ENCODE measurements at regions not wholly inside any gene's neighbourhood (a gene's known extent, or its start where the extent isn't known, plus 50 kb on each side); places are given as distances from the start of the nearest gene placed in this dataset.

GRCh38 chr7:93008833-93009232 is 108.9 kb downstream of the SAMD9 start:
- Histone ChIP-seq H3K4me3 (ENCODE audit: control insufficient read depth in 1 of 7, extremely low read depth in 1 of 7, insufficient read depth in 4 of 7, low read depth in 2 of 7, low read length in 6 of 7) (no peak overlapping the region), H3K9me3 (ENCODE audit: control extremely low read depth in 1 of 5, control insufficient read depth in 4 of 5, insufficient read depth in 2 of 5, low read depth in 1 of 5, low read length in 4 of 5) (no peaks in the 10 kb centered on the region), H3K27ac (ENCODE audit: insufficient read depth in 1 of 2, low read depth in 1 of 2, low read length in 2 of 2, poor library complexity in 1 of 2, severe bottlenecking in 2 of 2) (no peak overlapping the region), H3K27me3 (replicated peaks in 2 of 5; ENCODE audit: control insufficient read depth in 4 of 5, insufficient read depth in 5 of 5, low read length in 4 of 5) (no peaks in the 10 kb centered on the region), H3K36me3 (ENCODE audit: control insufficient read depth in 4 of 4, insufficient read depth in 4 of 4, low read length in 3 of 4) (no peaks in the 10 kb centered on the region), H3K4me1 (ENCODE audit: control extremely low read depth in 1 of 4, control insufficient read depth in 4 of 4, insufficient read depth in 4 of 4, low read length in 3 of 4) (no peaks in the 10 kb centered on the region)
- POLR2A ChIA-PET, result no interaction called here
- WGBS (ENCODE audit: insufficient coverage), result no CpG with 5 or more reads among the region's 3 CpGs
- DNase-seq, result no peak
- CTCF ChIA-PET, result no interaction called here

DNA sequence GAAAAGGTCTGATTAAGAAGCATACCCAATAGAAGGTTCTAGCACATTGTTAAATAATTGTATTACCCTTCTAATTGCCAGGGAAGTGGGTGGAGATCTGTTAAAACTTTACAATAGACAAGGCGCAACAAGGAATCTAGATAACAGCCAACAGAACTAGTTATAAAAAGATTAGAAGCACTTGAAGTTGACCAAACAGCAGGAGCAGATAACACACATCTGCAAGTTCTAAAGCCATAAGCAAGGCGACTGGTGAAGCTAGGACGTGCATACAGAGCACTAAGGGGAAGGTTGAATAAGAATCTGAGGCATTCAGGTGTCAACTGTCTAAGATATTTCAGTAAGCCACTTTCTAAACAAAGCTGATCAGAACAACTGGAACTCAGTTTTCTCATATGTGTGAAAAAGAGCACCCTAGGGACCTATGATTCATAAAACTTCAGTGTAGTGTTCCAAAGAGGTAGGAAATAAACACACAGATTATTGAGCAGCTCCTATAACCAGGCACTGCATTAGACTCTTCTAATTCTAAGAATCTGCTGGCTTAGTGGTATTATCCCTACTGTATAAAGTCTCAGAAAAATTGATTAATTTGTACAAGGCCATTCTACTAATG is 111.2 kb downstream of the SAMD9 start:
- Histone ChIP-seq H3K4me3 (ENCODE audit: control insufficient read depth in 1 of 7, extremely low read depth in 1 of 7, insufficient read depth in 4 of 7, low read depth in 2 of 7, low read length in 6 of 7) (no peak overlapping the region), H3K9me3 (ENCODE audit: control extremely low read depth in 1 of 5, control insufficient read depth in 4 of 5, insufficient read depth in 2 of 5, low read depth in 1 of 5, low read length in 4 of 5) (no peaks in the 10 kb centered on the region), H3K36me3 (ENCODE audit: control insufficient read depth in 4 of 4, insufficient read depth in 4 of 4, low read length in 3 of 4) (no peaks in the 10 kb centered on the region), H3K27ac (ENCODE audit: insufficient read depth in 1 of 2, low read depth in 1 of 2, low read length in 2 of 2, poor library complexity in 1 of 2, severe bottlenecking in 2 of 2) (no peak overlapping the region), H3K27me3 (replicated peaks in 2 of 5; ENCODE audit: control insufficient read depth in 4 of 5, insufficient read depth in 5 of 5, low read length in 4 of 5) (no peaks in the 10 kb centered on the region), H3K4me1 (ENCODE audit: control extremely low read depth in 1 of 4, control insufficient read depth in 4 of 4, insufficient read depth in 4 of 4, low read length in 3 of 4) (no peaks in the 10 kb centered on the region)
- DNase-seq, result no peak
- POLR2A ChIA-PET, result no interaction called here
- WGBS (ENCODE audit: insufficient coverage), result 100% methylated on average over 1 of the region's 3 CpGs
- CTCF ChIA-PET, result no interaction called here

DNA sequence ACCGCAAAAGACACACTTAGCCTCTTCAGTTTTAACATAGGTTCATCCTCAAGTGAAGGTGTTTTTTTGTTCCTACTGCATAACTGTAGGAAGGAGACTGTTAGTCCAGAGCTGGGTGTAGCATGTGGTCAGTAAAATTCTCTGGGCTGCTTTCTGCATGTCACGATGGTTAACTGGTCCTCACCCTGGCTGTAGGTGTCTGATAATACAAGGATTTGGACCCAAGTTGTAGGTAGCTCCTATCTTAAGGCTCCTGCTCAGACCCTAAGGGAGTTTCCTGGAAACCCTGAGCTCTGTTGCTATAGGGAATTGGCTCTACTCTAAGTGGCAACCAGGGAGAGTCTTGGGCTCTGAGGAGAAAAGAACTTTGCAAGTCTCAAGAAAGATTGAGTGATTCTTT is 112.9 kb downstream of the SAMD9 start:
- Histone ChIP-seq H3K4me3 (ENCODE audit: control insufficient read depth in 1 of 7, extremely low read depth in 1 of 7, insufficient read depth in 4 of 7, low read depth in 2 of 7, low read length in 6 of 7) (no peak overlapping the region), H3K36me3 (ENCODE audit: control insufficient read depth in 4 of 4, insufficient read depth in 4 of 4, low read length in 3 of 4) (no peaks in the 10 kb centered on the region), H3K27me3 (replicated peaks in 2 of 5; ENCODE audit: control insufficient read depth in 4 of 5, insufficient read depth in 5 of 5, low read length in 4 of 5) (no peaks in the 10 kb centered on the region), H3K4me1 (ENCODE audit: control extremely low read depth in 1 of 4, control insufficient read depth in 4 of 4, insufficient read depth in 4 of 4, low read length in 3 of 4) (no peaks in the 10 kb centered on the region), H3K27ac (ENCODE audit: insufficient read depth in 1 of 2, low read depth in 1 of 2, low read length in 2 of 2, poor library complexity in 1 of 2, severe bottlenecking in 2 of 2) (no peak overlapping the region), H3K9me3 (ENCODE audit: control extremely low read depth in 1 of 5, control insufficient read depth in 4 of 5, insufficient read depth in 2 of 5, low read depth in 1 of 5, low read length in 4 of 5) (no peaks in the 10 kb centered on the region)
- ChIA-PET CTCF (no interaction called here), POLR2A (no interaction called here)
- WGBS (ENCODE audit: insufficient coverage), result 100% methylated on average over 2 of the region's 2 CpGs
- no peak for DNase-seq

- Histone ChIP-seq H3K9me3 (ENCODE audit: control extremely low read depth in 1 of 5, control insufficient read depth in 4 of 5, insufficient read depth in 2 of 5, low read depth in 1 of 5, low read length in 4 of 5) (no peaks in the 10 kb centered on the region), H3K4me3 (ENCODE audit: control insufficient read depth in 1 of 7, extremely low read depth in 1 of 7, insufficient read depth in 4 of 7, low read depth in 2 of 7, low read length in 6 of 7) (no peak overlapping the region), H3K27me3 (replicated peaks in 2 of 5; ENCODE audit: control insufficient read depth in 4 of 5, insufficient read depth in 5 of 5, low read length in 4 of 5) (no peaks in the 10 kb centered on the region), H3K36me3 (ENCODE audit: control insufficient read depth in 4 of 4, insufficient read depth in 4 of 4, low read length in 3 of 4) (no peaks in the 10 kb centered on the region), H3K4me1 (ENCODE audit: control extremely low read depth in 1 of 4, control insufficient read depth in 4 of 4, insufficient read depth in 4 of 4, low read length in 3 of 4) (no peaks in the 10 kb centered on the region), H3K27ac (ENCODE audit: insufficient read depth in 1 of 2, low read depth in 1 of 2, low read length in 2 of 2, poor library complexity in 1 of 2, severe bottlenecking in 2 of 2) (no peak overlapping the region)
- POLR2A ChIA-PET, result interaction anchor here (0.6 kb wide), 1 partner anchor 1601 kb away, joined by 3 read pairs; no protein-coding TSS in a partner anchor
- CTCF ChIA-PET, result no interaction called here
- DNase-seq, result no peak
Observed at GRCh38 chr7:92997719-92998118, 120.1 kb downstream of the SAMD9 start.

GRCh38 chr7:92997152-92997551 is 120.6 kb downstream of the SAMD9 start:
- Histone ChIP-seq H3K4me1 (ENCODE audit: control extremely low read depth in 1 of 4, control insufficient read depth in 4 of 4, insufficient read depth in 4 of 4, low read length in 3 of 4) (no peaks in the 10 kb centered on the region), H3K27ac (ENCODE audit: insufficient read depth in 1 of 2, low read depth in 1 of 2, low read length in 2 of 2, poor library complexity in 1 of 2, severe bottlenecking in 2 of 2) (no peak overlapping the region), H3K9me3 (ENCODE audit: control extremely low read depth in 1 of 5, control insufficient read depth in 4 of 5, insufficient read depth in 2 of 5, low read depth in 1 of 5, low read length in 4 of 5) (no peaks in the 10 kb centered on the region), H3K4me3 (ENCODE audit: control insufficient read depth in 1 of 7, extremely low read depth in 1 of 7, insufficient read depth in 4 of 7, low read depth in 2 of 7, low read length in 6 of 7) (no peak overlapping the region), H3K27me3 (replicated peaks in 2 of 5; ENCODE audit: control insufficient read depth in 4 of 5, insufficient read depth in 5 of 5, low read length in 4 of 5) (no peaks in the 10 kb centered on the region), H3K36me3 (ENCODE audit: control insufficient read depth in 4 of 4, insufficient read depth in 4 of 4, low read length in 3 of 4) (no peaks in the 10 kb centered on the region)
- no peak for DNase-seq
- 90% methylated on average over 1 of the region's 2 CpGs for WGBS (ENCODE audit: insufficient coverage)
- ChIA-PET CTCF (interaction anchor here (1.1 kb wide), 1 partner anchor 28 kb away, joined by 3 read pairs; no protein-coding TSS in a partner anchor), POLR2A (no interaction called here)

GRCh38 chr7:92994901-92995300 is 122.9 kb downstream of the SAMD9 start:
- H3K9me3 ChIP-seq (ENCODE audit: control extremely low read depth in 1 of 5, control insufficient read depth in 4 of 5, insufficient read depth in 2 of 5, low read depth in 1 of 5, low read length in 4 of 5), result no peaks in the 10 kb centered on the region
- no peaks in the 10 kb centered on the region for H3K36me3 ChIP-seq (ENCODE audit: control insufficient read depth in 4 of 4, insufficient read depth in 4 of 4, low read length in 3 of 4)
- no peaks in the 10 kb centered on the region for H3K27me3 ChIP-seq (replicated peaks in 2 of 5; ENCODE audit: control insufficient read depth in 4 of 5, insufficient read depth in 5 of 5, low read length in 4 of 5)
- ChIA-PET POLR2A (no interaction called here), CTCF (no interaction called here)
- no peak overlapping the region for H3K4me3 ChIP-seq (ENCODE audit: control insufficient read depth in 1 of 7, extremely low read depth in 1 of 7, insufficient read depth in 4 of 7, low read depth in 2 of 7, low read length in 6 of 7)
- no peaks in the 10 kb centered on the region for H3K4me1 ChIP-seq (ENCODE audit: control extremely low read depth in 1 of 4, control insufficient read depth in 4 of 4, insufficient read depth in 4 of 4, low read length in 3 of 4)
- H3K27ac ChIP-seq (ENCODE audit: insufficient read depth in 1 of 2, low read depth in 1 of 2, low read length in 2 of 2, poor library complexity in 1 of 2, severe bottlenecking in 2 of 2), result no peak overlapping the region
- WGBS (ENCODE audit: insufficient coverage), result 100% methylated on average over 1 of the region's 2 CpGs
- DNase-seq, result peak in 2 of 3 donors; percentile 14 to 26

GRCh38 chr7:92992932-92993331 is 124.8 kb downstream of the SAMD9 start:
- no peak overlapping the region for H3K4me3 ChIP-seq (ENCODE audit: control insufficient read depth in 1 of 7, extremely low read depth in 1 of 7, insufficient read depth in 4 of 7, low read depth in 2 of 7, low read length in 6 of 7)
- no peaks in the 10 kb centered on the region for H3K36me3 ChIP-seq (ENCODE audit: control insufficient read depth in 4 of 4, insufficient read depth in 4 of 4, low read length in 3 of 4)
- 100% methylated on average over 1 of the region's 1 CpG for WGBS (ENCODE audit: insufficient coverage)
- CTCF ChIA-PET, result interaction anchor here (0.5 kb wide), 1 partner anchor 384 kb away, joined by 3 read pairs; no protein-coding TSS in a partner anchor
- H3K4me1 ChIP-seq (ENCODE audit: control extremely low read depth in 1 of 4, control insufficient read depth in 4 of 4, insufficient read depth in 4 of 4, low read length in 3 of 4), result no peaks in the 10 kb centered on the region
- DNase-seq, result no peak
- POLR2A ChIA-PET, result no interaction called here
- no peaks in the 10 kb centered on the region for H3K27me3 ChIP-seq (replicated peaks in 2 of 5; ENCODE audit: control insufficient read depth in 4 of 5, insufficient read depth in 5 of 5, low read length in 4 of 5)
- no peaks in the 10 kb centered on the region for H3K9me3 ChIP-seq (ENCODE audit: control extremely low read depth in 1 of 5, control insufficient read depth in 4 of 5, insufficient read depth in 2 of 5, low read depth in 1 of 5, low read length in 4 of 5)
- H3K27ac ChIP-seq (ENCODE audit: insufficient read depth in 1 of 2, low read depth in 1 of 2, low read length in 2 of 2, poor library complexity in 1 of 2, severe bottlenecking in 2 of 2), result no peak overlapping the region
